ENCODE measurements at regions not wholly inside any gene's neighbourhood (a gene's known extent, or its start where the extent isn't known, plus 50 kb on each side); places are given as distances from the start of the nearest gene placed in this dataset.

GRCh38 chr5:136736021-136736420 lies 370.7 kb upstream of the TRPC7 start:
- TF ChIP-seq YY1 (IDR thresholded peaks at IDR 0.05; ENCODE audit: low read depth, low read length) (no peak), MAX (IDR thresholded peaks at IDR 0.05) (no peak)

All from H1 (cell line).